ENCODE measurements at regions not wholly inside any gene's neighbourhood (a gene's known extent, or its start where the extent isn't known, plus 50 kb on each side); places are given as distances from the start of the nearest gene placed in this dataset.
"Not testable (repeated sequence)": the region's sequence is repeated elsewhere in the genome, so short reads cannot be mapped to it uniquely, and the experiment has no call there.

- H3K4me1 ChIP-seq (ENCODE audit: control insufficient read depth in 2 of 2, insufficient read depth in 2 of 2, low read length in 2 of 2), result no peaks in the 10 kb centered on the region
- H3K27me3 ChIP-seq (ENCODE audit: control insufficient read depth in 2 of 2, insufficient read depth in 1 of 2, low read length in 1 of 2), result no peaks in the 10 kb centered on the region
- H3K27ac ChIP-seq (ENCODE audit: low read depth in 1 of 2, low read length in 1 of 2), result no peak overlapping the region
- DNase-seq (ENCODE audit: low read depth in 6 of 9, low spot score in 9 of 9), result no peak
- H3K4me3 ChIP-seq (ENCODE audit: low read length in 2 of 2), result no peak overlapping the region
- H3K9me3 ChIP-seq (ENCODE audit: control insufficient read depth in 2 of 2, insufficient read depth in 1 of 2, low read length in 1 of 2), result no peaks in the 10 kb centered on the region
- WGBS, result 92% methylated on average over 2 of the region's 2 CpGs
- H3K36me3 ChIP-seq (ENCODE audit: control insufficient read depth in 2 of 2, insufficient read depth in 2 of 2, low read length in 1 of 2), result no peaks in the 10 kb centered on the region
These were observed 118.7 kb upstream of the F3 start for GRCh38 chr1:94660258-94660657.

GRCh38 chr1:94659202-94659601 is 117.6 kb upstream of the F3 start:
- H3K9me3 ChIP-seq (ENCODE audit: control insufficient read depth in 2 of 2, insufficient read depth in 1 of 2, low read length in 1 of 2); H3K4me3 ChIP-seq (ENCODE audit: low read length in 2 of 2); H3K36me3 ChIP-seq (ENCODE audit: control insufficient read depth in 2 of 2, insufficient read depth in 2 of 2, low read length in 1 of 2); DNase-seq (ENCODE audit: low read depth in 6 of 9, low spot score in 9 of 9); H3K27ac ChIP-seq (ENCODE audit: low read depth in 1 of 2, low read length in 1 of 2); H3K4me1 ChIP-seq (ENCODE audit: control insufficient read depth in 2 of 2, insufficient read depth in 2 of 2, low read length in 2 of 2); H3K27me3 ChIP-seq (ENCODE audit: control insufficient read depth in 2 of 2, insufficient read depth in 1 of 2, low read length in 1 of 2): not testable (repeated sequence)
- 94% methylated on average over 1 of the region's 1 CpG for WGBS

- Histone ChIP-seq H3K9me3 (ENCODE audit: control insufficient read depth in 2 of 2, insufficient read depth in 1 of 2, low read length in 1 of 2) (no peaks in the 10 kb centered on the region), H3K4me1 (ENCODE audit: control insufficient read depth in 2 of 2, insufficient read depth in 2 of 2, low read length in 2 of 2) (no peaks in the 10 kb centered on the region), H3K27me3 (ENCODE audit: control insufficient read depth in 2 of 2, insufficient read depth in 1 of 2, low read length in 1 of 2) (no peaks in the 10 kb centered on the region), H3K4me3 (ENCODE audit: low read length in 2 of 2) (no peak overlapping the region), H3K36me3 (ENCODE audit: control insufficient read depth in 2 of 2, insufficient read depth in 2 of 2, low read length in 1 of 2) (no peaks in the 10 kb centered on the region), H3K27ac (ENCODE audit: low read depth in 1 of 2, low read length in 1 of 2) (no peak overlapping the region)
- no peak for DNase-seq (ENCODE audit: low read depth in 6 of 9, low spot score in 9 of 9)
- WGBS, result 92% methylated on average over 3 of the region's 3 CpGs
These were observed 116.7 kb upstream of the F3 start for GRCh38 chr1:94658221-94658620.

GRCh38 chr1:94657776-94658175 is 116.2 kb upstream of the F3 start:
- H3K4me1 ChIP-seq (ENCODE audit: control insufficient read depth in 2 of 2, insufficient read depth in 2 of 2, low read length in 2 of 2); H3K4me3 ChIP-seq (ENCODE audit: low read length in 2 of 2); H3K27ac ChIP-seq (ENCODE audit: low read depth in 1 of 2, low read length in 1 of 2); DNase-seq (ENCODE audit: low read depth in 6 of 9, low spot score in 9 of 9); H3K9me3 ChIP-seq (ENCODE audit: control insufficient read depth in 2 of 2, insufficient read depth in 1 of 2, low read length in 1 of 2); H3K27me3 ChIP-seq (ENCODE audit: control insufficient read depth in 2 of 2, insufficient read depth in 1 of 2, low read length in 1 of 2); H3K36me3 ChIP-seq (ENCODE audit: control insufficient read depth in 2 of 2, insufficient read depth in 2 of 2, low read length in 1 of 2): not testable (repeated sequence)
- 88% methylated on average over 4 of the region's 4 CpGs for WGBS

- Histone ChIP-seq H3K36me3 (ENCODE audit: control insufficient read depth in 2 of 2, insufficient read depth in 2 of 2, low read length in 1 of 2) (no peaks in the 10 kb centered on the region), H3K4me3 (ENCODE audit: low read length in 2 of 2) (no peak overlapping the region), H3K9me3 (ENCODE audit: control insufficient read depth in 2 of 2, insufficient read depth in 1 of 2, low read length in 1 of 2) (no peaks in the 10 kb centered on the region), H3K27me3 (ENCODE audit: control insufficient read depth in 2 of 2, insufficient read depth in 1 of 2, low read length in 1 of 2) (no peaks in the 10 kb centered on the region), H3K4me1 (ENCODE audit: control insufficient read depth in 2 of 2, insufficient read depth in 2 of 2, low read length in 2 of 2) (no peaks in the 10 kb centered on the region), H3K27ac (ENCODE audit: low read depth in 1 of 2, low read length in 1 of 2) (no peak overlapping the region)
- 92% methylated on average over 2 of the region's 2 CpGs for WGBS
- no peak for DNase-seq (ENCODE audit: low read depth in 6 of 9, low spot score in 9 of 9)
These were observed 115.4 kb upstream of the F3 start for GRCh38 chr1:94656967-94657366.

- WGBS, result 98% methylated on average over 4 of the region's 4 CpGs
- no peak overlapping the region for H3K4me3 ChIP-seq (ENCODE audit: low read length in 2 of 2)
- DNase-seq (ENCODE audit: low read depth in 6 of 9, low spot score in 9 of 9), result no peak
- no peaks in the 10 kb centered on the region for H3K36me3 ChIP-seq (ENCODE audit: control insufficient read depth in 2 of 2, insufficient read depth in 2 of 2, low read length in 1 of 2)
- H3K4me1 ChIP-seq (ENCODE audit: control insufficient read depth in 2 of 2, insufficient read depth in 2 of 2, low read length in 2 of 2), result no peaks in the 10 kb centered on the region
- H3K27me3 ChIP-seq (ENCODE audit: control insufficient read depth in 2 of 2, insufficient read depth in 1 of 2, low read length in 1 of 2), result no peaks in the 10 kb centered on the region
- no peak overlapping the region for H3K27ac ChIP-seq (ENCODE audit: low read depth in 1 of 2, low read length in 1 of 2)
- H3K9me3 ChIP-seq (ENCODE audit: control insufficient read depth in 2 of 2, insufficient read depth in 1 of 2, low read length in 1 of 2), result no peaks in the 10 kb centered on the region
These were observed 113.4 kb upstream of the F3 start for GRCh38 chr1:94654919-94655318.

- no peak overlapping the region for H3K4me3 ChIP-seq (ENCODE audit: low read length in 2 of 2)
- 96% methylated on average over 1 of the region's 1 CpG for WGBS
- H3K27ac ChIP-seq (ENCODE audit: low read depth in 1 of 2, low read length in 1 of 2), result no peak overlapping the region
- H3K9me3 ChIP-seq (ENCODE audit: control insufficient read depth in 2 of 2, insufficient read depth in 1 of 2, low read length in 1 of 2), result no peaks in the 10 kb centered on the region
- H3K4me1 ChIP-seq (ENCODE audit: control insufficient read depth in 2 of 2, insufficient read depth in 2 of 2, low read length in 2 of 2), result no peaks in the 10 kb centered on the region
- no peaks in the 10 kb centered on the region for H3K36me3 ChIP-seq (ENCODE audit: control insufficient read depth in 2 of 2, insufficient read depth in 2 of 2, low read length in 1 of 2)
- DNase-seq (ENCODE audit: low read depth in 6 of 9, low spot score in 9 of 9), result no peak
- H3K27me3 ChIP-seq (ENCODE audit: control insufficient read depth in 2 of 2, insufficient read depth in 1 of 2, low read length in 1 of 2), result no peaks in the 10 kb centered on the region
These were observed 112.9 kb upstream of the F3 start for GRCh38 chr1:94654459-94654858.

GRCh38 chr1:94654031-94654430 is 112.5 kb upstream of the F3 start:
- H3K27ac ChIP-seq (ENCODE audit: low read depth in 1 of 2, low read length in 1 of 2), result no peak overlapping the region
- H3K4me1 ChIP-seq (ENCODE audit: control insufficient read depth in 2 of 2, insufficient read depth in 2 of 2, low read length in 2 of 2), result no peaks in the 10 kb centered on the region
- no peaks in the 10 kb centered on the region for H3K27me3 ChIP-seq (ENCODE audit: control insufficient read depth in 2 of 2, insufficient read depth in 1 of 2, low read length in 1 of 2)
- no peaks in the 10 kb centered on the region for H3K9me3 ChIP-seq (ENCODE audit: control insufficient read depth in 2 of 2, insufficient read depth in 1 of 2, low read length in 1 of 2)
- no peaks in the 10 kb centered on the region for H3K36me3 ChIP-seq (ENCODE audit: control insufficient read depth in 2 of 2, insufficient read depth in 2 of 2, low read length in 1 of 2)
- no peak for DNase-seq (ENCODE audit: low read depth in 6 of 9, low spot score in 9 of 9)
- 90% methylated on average over 1 of the region's 1 CpG for WGBS
- H3K4me3 ChIP-seq (ENCODE audit: low read length in 2 of 2), result no peak overlapping the region

GRCh38 chr1:94653454-94653853 is 111.9 kb upstream of the F3 start:
- H3K27ac ChIP-seq (ENCODE audit: low read depth in 1 of 2, low read length in 1 of 2), result no peak overlapping the region
- no peak overlapping the region for H3K4me3 ChIP-seq (ENCODE audit: low read length in 2 of 2)
- H3K36me3 ChIP-seq (ENCODE audit: control insufficient read depth in 2 of 2, insufficient read depth in 2 of 2, low read length in 1 of 2), result no peaks in the 10 kb centered on the region
- no peak for DNase-seq (ENCODE audit: low read depth in 6 of 9, low spot score in 9 of 9)
- no peaks in the 10 kb centered on the region for H3K4me1 ChIP-seq (ENCODE audit: control insufficient read depth in 2 of 2, insufficient read depth in 2 of 2, low read length in 2 of 2)
- WGBS, result 81% methylated on average over 3 of the region's 3 CpGs
- H3K27me3 ChIP-seq (ENCODE audit: control insufficient read depth in 2 of 2, insufficient read depth in 1 of 2, low read length in 1 of 2), result no peaks in the 10 kb centered on the region
- no peaks in the 10 kb centered on the region for H3K9me3 ChIP-seq (ENCODE audit: control insufficient read depth in 2 of 2, insufficient read depth in 1 of 2, low read length in 1 of 2)

- WGBS, result 98% methylated on average over 2 of the region's 2 CpGs
- no peak for DNase-seq (ENCODE audit: low read depth in 6 of 9, low spot score in 9 of 9)
- Histone ChIP-seq H3K27ac (ENCODE audit: low read depth in 1 of 2, low read length in 1 of 2) (no peak overlapping the region), H3K9me3 (ENCODE audit: control insufficient read depth in 2 of 2, insufficient read depth in 1 of 2, low read length in 1 of 2) (no peaks in the 10 kb centered on the region), H3K4me3 (ENCODE audit: low read length in 2 of 2) (no peak overlapping the region), H3K27me3 (ENCODE audit: control insufficient read depth in 2 of 2, insufficient read depth in 1 of 2, low read length in 1 of 2) (no peaks in the 10 kb centered on the region), H3K4me1 (ENCODE audit: control insufficient read depth in 2 of 2, insufficient read depth in 2 of 2, low read length in 2 of 2) (no peaks in the 10 kb centered on the region), H3K36me3 (ENCODE audit: control insufficient read depth in 2 of 2, insufficient read depth in 2 of 2, low read length in 1 of 2) (no peaks in the 10 kb centered on the region)
These were observed 109.5 kb upstream of the F3 start for GRCh38 chr1:94651076-94651475.

Data from thymus (tissue), 11 donors.